Upper lobe of right lung (tissue), 1 donor: ENCODE measurements at regions not wholly inside any gene's neighbourhood (a gene's known extent, or its start where the extent isn't known, plus 50 kb on each side); places are given as distances from the start of the nearest gene placed in this dataset.

Experiments
- ATAC-seq: fragments of 200-7000 bp; cut with Tn5 transposase; one replicate; pipeline ENCODE4 v1.9.1; 2020; ENCODE audit warnings: mild to moderate bottlenecking, moderate library complexity
- DNase-seq: peaks from one replicate; pipeline ENCODE4 v3.0.0-alpha.2; 2020
- H3K27ac ChIP-seq: fragments of 200-600 bp; one replicate; pipeline ENCODE4 v1.8.0; 2022
- H3K27me3 ChIP-seq: fragments of 200-600 bp; one replicate; pipeline ENCODE4 v1.8.0; 2022; ENCODE audit warnings: mild to moderate bottlenecking
- H3K36me3 ChIP-seq: fragments of 200-600 bp; one replicate; pipeline ENCODE4 v1.8.0; 2022
- H3K4me1 ChIP-seq: fragments of 200-600 bp; one replicate; pipeline ENCODE4 v1.8.0; 2022
- H3K4me3 ChIP-seq: fragments of 200-600 bp; one replicate; pipeline ENCODE4 v1.8.0; 2022; ENCODE audit warnings: mild to moderate bottlenecking
- H3K9me3 ChIP-seq: fragments of 200-600 bp; one replicate; pipeline ENCODE4 v1.8.0; 2022
- CTCF ChIP-seq: fragments of 200-600 bp; IDR thresholded peaks from one replicate; pipeline ENCODE4 v1.8.0; 2022; ENCODE audit warnings: antibody characterized with exemption
- intact Hi-C: fragments of 100-400 bp; cut with DNase I; formaldehyde crosslinking; loops from one replicate; pipeline ENCODE4 v1.11.0; 2022
- donor health status: DM: no; HTN: yes; CAD: no; lungs with severe emphysema.

- no peaks in the 10 kb centered on the region for H3K4me1 ChIP-seq
- no peak overlapping the region for H3K27ac ChIP-seq
- H3K36me3 ChIP-seq = no peaks in the 10 kb centered on the region
- ATAC-seq (no peak), DNase-seq (no peak)
- no peaks in the 10 kb centered on the region for H3K27me3 ChIP-seq
- intact Hi-C loops = no loop called here
- H3K4me3 ChIP-seq = no peak overlapping the region
- no peaks in the 10 kb centered on the region for H3K9me3 ChIP-seq
- no peak for TF ChIP-seq CTCF
Measured at GRCh38 chr5:173498286-173498685, 118.2 kb downstream of the BOD1 start.

DNA sequence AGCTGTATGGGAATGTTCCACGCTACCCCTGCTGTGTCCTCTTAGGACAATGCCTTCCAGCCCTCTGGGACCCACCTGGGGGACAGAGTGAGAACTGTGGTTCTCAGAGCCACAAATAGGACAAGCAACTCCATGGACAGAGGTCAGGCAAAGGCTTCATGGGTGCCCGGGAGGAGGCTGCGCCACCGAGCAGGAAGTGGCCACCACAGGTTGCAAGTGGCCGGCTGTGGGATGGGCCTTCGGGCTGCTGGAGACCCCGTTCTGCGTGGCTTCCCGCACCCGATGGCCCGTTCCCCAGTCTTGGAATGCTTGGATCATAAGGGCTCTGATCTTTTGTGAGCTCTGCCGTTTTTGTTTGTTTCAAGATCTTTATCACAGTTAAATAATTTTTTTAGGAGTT lies 118.8 kb downstream of the BOD1 start:
- intact Hi-C loops = no loop called here
- Histone ChIP-seq H3K4me1 (no peaks in the 10 kb centered on the region), H3K27me3 (no peaks in the 10 kb centered on the region), H3K4me3 (no peak overlapping the region), H3K27ac (no peak overlapping the region), H3K36me3 (no peaks in the 10 kb centered on the region), H3K9me3 (no peaks in the 10 kb centered on the region)
- ATAC-seq = no peak
- no peak for DNase-seq
- TF ChIP-seq CTCF = no peak

GRCh38 chr5:173496883-173497255 lies 119.6 kb downstream of the BOD1 start:
- Histone ChIP-seq H3K36me3 (no peaks in the 10 kb centered on the region), H3K27ac (no peak overlapping the region), H3K4me1 (no peaks in the 10 kb centered on the region), H3K4me3 (no peak overlapping the region), H3K9me3 (no peaks in the 10 kb centered on the region), H3K27me3 (no peaks in the 10 kb centered on the region)
- intact Hi-C loops = no loop called here
- TF ChIP-seq CTCF = no peak
- DNase-seq (no peak), ATAC-seq (no peak)

DNA sequence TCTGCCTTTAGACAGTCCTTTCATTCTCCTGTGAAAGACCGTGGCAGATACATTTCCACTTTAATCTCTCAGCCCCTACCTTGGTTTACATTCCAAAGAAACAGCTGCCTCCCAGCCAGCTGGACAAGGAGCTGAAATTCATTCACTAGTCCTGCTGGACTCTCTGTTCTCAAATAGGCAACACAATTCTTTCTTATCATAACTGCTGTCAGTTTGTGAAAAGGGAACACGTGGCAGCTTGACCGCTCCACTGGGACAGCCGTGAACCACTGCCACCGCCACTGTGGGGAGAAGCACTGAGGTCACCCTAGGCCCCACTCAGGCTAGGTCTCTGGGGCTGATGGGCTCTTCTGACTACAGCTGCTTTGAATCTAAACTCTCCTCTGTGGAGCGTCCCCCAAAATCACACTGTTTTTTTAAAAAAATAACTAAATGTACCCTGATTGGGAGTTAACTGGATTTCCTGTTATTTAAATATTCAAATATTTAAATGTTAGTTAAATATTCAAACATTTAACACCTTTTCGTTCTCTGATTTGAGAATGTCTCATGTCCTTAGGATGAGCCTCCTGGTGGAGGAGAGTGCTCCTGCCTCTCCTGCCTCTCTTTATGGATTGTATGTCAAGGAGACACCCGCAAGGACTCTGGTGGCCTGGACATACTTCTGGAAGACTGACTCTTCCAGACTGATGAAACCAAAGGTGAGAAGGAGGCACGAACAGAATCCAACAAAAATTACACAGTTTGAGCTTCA lies 120.1 kb downstream of the BOD1 start:
- DNase-seq (no peak), ATAC-seq (peak; percentile 17)
- Histone ChIP-seq H3K27me3 (no peaks in the 10 kb centered on the region), H3K4me1 (no peaks in the 10 kb centered on the region), H3K4me3 (no peak overlapping the region), H3K27ac (no peak overlapping the region), H3K36me3 (no peaks in the 10 kb centered on the region), H3K9me3 (no peaks in the 10 kb centered on the region)
- intact Hi-C loops = no loop called here
- no peak for TF ChIP-seq CTCF

DNA sequence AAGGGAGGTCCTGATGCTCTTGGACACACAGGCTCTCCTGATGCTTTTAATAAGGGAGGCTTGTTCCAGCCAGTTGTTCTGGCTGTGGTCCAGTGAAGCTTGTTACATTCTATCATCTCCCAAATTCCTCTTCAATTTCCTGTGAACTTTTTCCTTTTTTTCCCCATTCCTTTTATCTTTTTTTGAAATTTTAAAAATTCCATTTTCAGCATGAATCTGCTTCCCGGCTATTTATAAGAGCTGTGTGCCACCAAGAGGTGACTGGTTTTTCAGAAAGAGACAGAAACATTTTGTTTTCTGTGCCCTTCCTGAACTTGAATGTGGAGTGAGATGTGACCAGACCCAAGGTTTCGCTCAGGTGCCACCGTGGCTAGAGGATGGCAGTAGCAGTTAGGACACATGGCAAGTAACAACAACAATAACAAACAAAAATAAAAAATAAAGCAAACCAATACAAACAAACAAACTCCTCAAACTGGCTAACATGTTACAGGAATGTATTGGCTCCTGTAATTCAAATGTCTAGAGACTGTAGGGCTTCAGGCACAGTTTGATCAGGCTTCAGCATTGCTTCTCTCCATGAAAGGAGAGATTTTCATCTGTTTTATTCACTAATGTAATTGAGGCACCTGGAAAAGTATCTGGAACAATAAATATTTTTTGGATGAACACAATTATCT lies 121.1 kb downstream of the BOD1 start:
- ATAC-seq (no peak), DNase-seq (no peak)
- intact Hi-C loops = no loop called here
- no peak overlapping the region for H3K4me3 ChIP-seq
- no peaks in the 10 kb centered on the region for H3K4me1 ChIP-seq
- H3K27me3 ChIP-seq = no peaks in the 10 kb centered on the region
- H3K27ac ChIP-seq = no peak overlapping the region
- no peaks in the 10 kb centered on the region for H3K9me3 ChIP-seq
- no peaks in the 10 kb centered on the region for H3K36me3 ChIP-seq
- no peak for TF ChIP-seq CTCF
